ENCODE measurements at regions not wholly inside any gene's neighbourhood (a gene's known extent, or its start where the extent isn't known, plus 50 kb on each side); places are given as distances from the start of the nearest gene placed in this dataset.

GRCh38 chr4:63325140-63325539 is 1084.1 kb downstream of the TECRL start:
- no peak overlapping the region for H3K27ac ChIP-seq
- no peak for DNase-seq
- WGBS, 2 donors = 14 to 42% methylated on average over 1 of the region's 1 CpG
- H3K9me3 ChIP-seq = peaks cover 0 to 6% (median 2%) of the 10 kb centered on the region in 3 donors
- intact Hi-C loops (cut with DNase I) = no loop called here
- TF ChIP-seq CTCF (IDR thresholded peaks at IDR 0.05) = no peak
- TF ChIP-seq POLR2A (IDR thresholded peaks at IDR 0.05) = no peak
- no peaks in the 10 kb centered on the region for H3K4me1 ChIP-seq
- no peaks in the 10 kb centered on the region for H3K27me3 ChIP-seq
- no peaks in the 10 kb centered on the region for H3K36me3 ChIP-seq
- H3K4me3 ChIP-seq = no peak overlapping the region

- Histone ChIP-seq H3K36me3 (no peaks in the 10 kb centered on the region), H3K9me3 (no peaks in the 10 kb centered on the region), H3K27me3 (no peaks in the 10 kb centered on the region), H3K27ac (no peak overlapping the region), H3K4me1 (no peaks in the 10 kb centered on the region), H3K4me3 (no peak overlapping the region)
- intact Hi-C loops (cut with DNase I) = no loop called here
- WGBS, 2 donors = 0% methylated on average over 1 of the region's 1 CpG
- TF ChIP-seq POLR2A (IDR thresholded peaks at IDR 0.05) (no peak), CTCF (IDR thresholded peaks at IDR 0.05) (no peak)
- no peak for DNase-seq
Measured at GRCh38 chr4:63316633-63317032, 1092.6 kb downstream of the TECRL start.

- intact Hi-C loops (cut with DNase I) = no loop called here
- DNase-seq = no peak
Measured at GRCh38 chr4:63315651-63316050, 1093.6 kb downstream of the TECRL start.

GRCh38 chr4:63308697-63309096 is 1100.6 kb downstream of the TECRL start:
- Histone ChIP-seq H3K27ac (no peak overlapping the region), H3K36me3 (no peaks in the 10 kb centered on the region), H3K4me3 (no peak overlapping the region), H3K4me1 (no peaks in the 10 kb centered on the region), H3K27me3 (no peaks in the 10 kb centered on the region), H3K9me3 (no peaks in the 10 kb centered on the region)
- no peak for DNase-seq
- intact Hi-C loops (cut with DNase I) = no loop called here
- TF ChIP-seq CTCF (IDR thresholded peaks at IDR 0.05) (no peak), POLR2A (IDR thresholded peaks at IDR 0.05) (no peak)

More at GRCh38 chr4:63315651-63316050, 1093.6 kb downstream of the TECRL start:
- no peaks in the 10 kb centered on the region for H3K36me3 ChIP-seq
- H3K27ac ChIP-seq = no peak overlapping the region
- H3K4me3 ChIP-seq = no peak overlapping the region
- 31 to 37% methylated on average over 2 of the region's 2 CpGs for WGBS, 2 donors
- H3K27me3 ChIP-seq = no peaks in the 10 kb centered on the region
- TF ChIP-seq CTCF (IDR thresholded peaks at IDR 0.05) = no peak
- TF ChIP-seq POLR2A (IDR thresholded peaks at IDR 0.05) = no peak
- no peaks in the 10 kb centered on the region for H3K9me3 ChIP-seq
- no peaks in the 10 kb centered on the region for H3K4me1 ChIP-seq

- TF ChIP-seq CTCF (IDR thresholded peaks at IDR 0.05) = no peak
- TF ChIP-seq POLR2A (IDR thresholded peaks at IDR 0.05) = no peak
- Histone ChIP-seq H3K4me3 (no peak overlapping the region), H3K27ac (no peak overlapping the region), H3K9me3 (no peaks in the 10 kb centered on the region), H3K4me1 (no peaks in the 10 kb centered on the region), H3K36me3 (no peaks in the 10 kb centered on the region), H3K27me3 (no peaks in the 10 kb centered on the region)
- WGBS, 2 donors = 38 to 69% methylated on average over 1 of the region's 1 CpG
- no peak for DNase-seq
- intact Hi-C loops (cut with DNase I) = no loop called here
Measured at GRCh38 chr4:63302792-63303191, 1106.5 kb downstream of the TECRL start.

Data from esophagus squamous epithelium (tissue), 5 donors.